Stimulated activated effector memory CD8-positive, alpha-beta T cell treated with anti-CD3 and anti-CD28 coated beads, Interleukin-12 subunit alpha, Interleukin-12 subunit beta, amount 100 ng/mL, for 72 hours (primary cell): ENCODE measurements at regions not wholly inside any gene's neighbourhood (a gene's known extent, or its start where the extent isn't known, plus 50 kb on each side); places are given as distances from the start of the nearest gene placed in this dataset.
"Not testable (repeated sequence)": the region's sequence is repeated elsewhere in the genome, so short reads cannot be mapped to it uniquely, and the experiment has no call there.

Source experiments
- ATAC-seq: fragments of 150-1000 bp; cut with Tn5 transposase; 2 replicates; pipeline ENCODE4 v1.10.0; 2021
- DNase-seq, 2 donors: peaks; one replicate each; pipeline ENCODE4 v3.0.0; 2021 to 2022; ENCODE audit warnings: low spot score in 2 of 2
- H3K27ac Mint-ChIP-seq: one replicate; pipeline ENCODE4 v1.8.0; 2022; ENCODE audit warnings: mild to moderate bottlenecking, mixed read lengths
- H3K36me3 Mint-ChIP-seq: one replicate; pipeline ENCODE4 v1.8.0; 2022; ENCODE audit warnings: mild to moderate bottlenecking, mixed read lengths
- H3K4me1 Mint-ChIP-seq: one replicate; pipeline ENCODE4 v1.8.0; 2022; ENCODE audit warnings: mixed read lengths
- H3K4me3 Mint-ChIP-seq: one replicate; pipeline ENCODE4 v1.8.0; 2022; ENCODE audit warnings: mild to moderate bottlenecking, mixed read lengths
- H3K9me3 Mint-ChIP-seq: one replicate; pipeline ENCODE4 v1.8.0; 2022; ENCODE audit warnings: mixed read lengths

DNA sequence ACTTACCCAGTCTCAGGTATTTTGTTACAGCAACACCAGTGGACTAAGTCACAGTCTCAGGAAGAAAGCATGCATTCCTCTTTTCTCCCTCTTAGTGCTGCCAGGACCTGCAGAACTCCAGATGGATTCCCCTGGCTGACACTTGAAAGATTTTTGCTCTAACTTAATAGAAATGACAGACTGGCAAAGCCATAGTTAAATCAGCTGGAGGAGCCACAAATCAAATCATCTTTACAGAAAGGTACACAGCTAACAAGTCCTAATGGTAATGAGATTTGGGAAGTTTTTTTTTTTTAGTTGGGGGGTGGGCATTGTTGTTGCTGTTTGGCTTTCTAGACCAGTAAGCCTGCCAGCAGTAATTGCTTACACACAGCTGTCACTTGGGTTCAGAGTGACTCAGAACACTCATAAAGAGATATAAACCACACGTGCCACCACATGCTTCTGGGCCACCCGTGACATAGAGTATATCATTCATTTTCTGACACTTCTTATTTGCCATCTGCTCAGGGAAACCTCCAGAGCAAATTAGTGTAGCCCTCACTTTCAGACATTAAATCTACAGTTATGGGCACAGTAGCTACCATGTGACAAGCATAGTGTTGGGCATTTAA, 72.4 kb downstream of the FH start:
- H3K27ac Mint-ChIP-seq, result no peak overlapping the region
- peak; percentile 50 for ATAC-seq
- no peaks in the 10 kb centered on the region for H3K36me3 Mint-ChIP-seq

DNA sequence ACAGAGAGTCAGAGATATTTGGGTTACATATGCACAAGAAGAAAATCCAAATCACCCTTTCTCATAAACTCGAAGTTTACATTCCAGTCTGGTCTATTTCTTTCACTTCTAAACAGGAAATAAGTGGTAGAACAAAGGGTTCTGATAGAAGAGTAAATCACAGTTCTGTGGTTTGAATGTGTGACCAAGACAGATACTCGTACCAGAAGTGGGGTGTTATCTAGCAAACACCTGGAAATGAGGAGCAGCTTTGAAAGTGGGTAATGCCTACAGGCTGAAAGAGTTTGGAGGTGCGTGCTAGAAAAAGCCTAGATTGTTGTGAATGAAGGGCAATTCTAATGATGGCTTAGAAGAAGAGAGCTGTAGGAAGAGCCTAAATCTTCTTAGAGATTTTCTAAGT, 74.7 kb downstream of the FH start:
- DNase-seq, result no peak
- H3K9me3 Mint-ChIP-seq, result no peaks in the 10 kb centered on the region
- no peaks in the 10 kb centered on the region for H3K4me1 Mint-ChIP-seq
- no peaks in the 10 kb centered on the region for H3K36me3 Mint-ChIP-seq
- ATAC-seq, result no peak
- no peak overlapping the region for H3K4me3 Mint-ChIP-seq
- H3K27ac Mint-ChIP-seq, result no peak overlapping the region

More for the DNA sequence above, 72.4 kb downstream of the FH start:
- no peaks in the 10 kb centered on the region for H3K4me1 Mint-ChIP-seq
- DNase-seq, result no peak
- no peak overlapping the region for H3K4me3 Mint-ChIP-seq
- no peaks in the 10 kb centered on the region for H3K9me3 Mint-ChIP-seq

DNA sequence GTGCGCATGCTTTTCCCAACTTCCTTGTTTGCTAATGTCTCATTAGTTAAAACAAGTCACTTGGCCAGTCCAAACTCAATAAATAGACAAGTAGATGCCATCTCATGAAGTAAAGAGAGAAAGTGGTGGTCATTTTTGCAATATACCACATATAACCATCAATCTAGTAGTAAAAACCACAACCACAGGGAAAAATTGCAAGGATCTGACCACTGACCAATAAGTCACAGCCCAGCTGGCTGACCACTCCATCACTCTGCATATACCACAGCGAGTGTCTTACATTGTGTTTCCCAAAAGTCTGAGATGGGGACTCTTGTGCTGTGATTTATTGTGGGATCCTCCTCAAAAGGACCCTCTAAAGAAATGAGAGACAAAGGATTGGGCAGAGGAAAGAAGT, 76.0 kb downstream of the FH start:
- H3K9me3 Mint-ChIP-seq, result no peaks in the 10 kb centered on the region
- H3K27ac Mint-ChIP-seq, result no peak overlapping the region
- no peaks in the 10 kb centered on the region for H3K36me3 Mint-ChIP-seq
- H3K4me1 Mint-ChIP-seq, result no peaks in the 10 kb centered on the region
- ATAC-seq (no peak), DNase-seq (no peak)
- H3K4me3 Mint-ChIP-seq, result no peak overlapping the region

DNA sequence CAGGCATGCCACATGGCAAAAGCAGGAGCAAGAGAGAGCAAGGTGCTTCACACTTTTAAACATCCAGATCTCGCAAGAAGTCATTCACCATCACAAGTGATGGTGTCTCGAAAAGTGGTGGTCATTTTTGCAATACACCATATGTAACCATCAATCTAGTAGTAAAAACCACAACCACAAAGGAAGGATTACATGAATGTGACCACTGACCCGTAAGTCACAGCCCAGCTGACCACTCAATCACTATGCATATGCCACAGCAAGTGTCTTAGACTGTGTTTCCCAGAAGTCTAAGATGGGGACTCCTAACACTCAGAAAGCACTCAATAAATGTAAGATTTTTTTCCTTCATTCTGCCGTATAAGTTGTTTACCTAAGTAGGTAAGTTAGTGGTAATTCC, 76.9 kb downstream of the FH start:
- Mint-ChIP-seq H3K36me3 (no peaks in the 10 kb centered on the region), H3K27ac (no peak overlapping the region), H3K4me3 (no peak overlapping the region), H3K4me1 (no peaks in the 10 kb centered on the region), H3K9me3 (no peaks in the 10 kb centered on the region)
- ATAC-seq, result no peak
- DNase-seq, result no peak

DNA sequence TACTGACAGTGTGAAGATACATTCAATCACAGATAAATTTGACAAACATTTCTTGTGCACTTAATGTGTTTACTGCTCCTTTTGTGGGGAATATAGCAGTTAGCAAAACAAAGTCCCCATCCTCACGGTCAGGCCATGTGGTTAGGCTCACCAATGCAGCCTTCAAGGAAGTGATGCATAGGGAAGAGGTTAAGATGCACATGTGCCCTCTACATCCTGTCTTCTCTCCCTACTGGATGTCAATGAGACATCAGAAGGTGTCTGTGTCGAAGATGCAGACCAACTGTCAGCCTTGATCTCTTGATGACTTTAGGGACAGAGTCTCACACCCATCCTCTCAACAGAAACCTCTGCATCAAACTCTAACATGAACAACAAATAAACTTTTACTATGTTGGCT, 78.7 kb downstream of the FH start:
- H3K4me3 Mint-ChIP-seq, result no peak overlapping the region
- H3K27ac Mint-ChIP-seq, result no peak overlapping the region
- H3K4me1 Mint-ChIP-seq, result no peaks in the 10 kb centered on the region
- ATAC-seq (no peak), DNase-seq (no peak)
- H3K36me3 Mint-ChIP-seq, result no peaks in the 10 kb centered on the region
- no peaks in the 10 kb centered on the region for H3K9me3 Mint-ChIP-seq

DNA sequence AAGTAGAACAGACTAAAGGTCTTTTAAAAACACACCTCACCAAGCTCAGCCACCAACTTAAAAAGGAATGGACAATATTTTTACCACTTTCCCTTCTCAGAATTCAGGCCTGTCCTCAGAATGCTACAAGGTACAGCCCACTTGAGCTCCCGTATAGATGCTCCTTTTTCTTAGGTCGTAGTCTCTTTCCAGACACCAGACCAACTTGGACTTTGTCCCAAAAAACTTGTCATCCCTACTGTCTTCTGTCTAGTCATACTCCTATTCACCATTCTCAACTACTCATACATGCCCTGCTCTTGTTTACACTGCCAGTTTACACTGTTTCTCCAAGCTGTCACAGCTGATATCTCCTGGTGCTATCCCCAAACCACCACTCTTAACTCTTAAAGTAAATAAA, 80.9 kb downstream of the FH start:
- H3K4me1 Mint-ChIP-seq, H3K36me3 Mint-ChIP-seq, ATAC-seq, H3K9me3 Mint-ChIP-seq, DNase-seq, H3K4me3 Mint-ChIP-seq, H3K27ac Mint-ChIP-seq: not testable (repeated sequence)

DNA sequence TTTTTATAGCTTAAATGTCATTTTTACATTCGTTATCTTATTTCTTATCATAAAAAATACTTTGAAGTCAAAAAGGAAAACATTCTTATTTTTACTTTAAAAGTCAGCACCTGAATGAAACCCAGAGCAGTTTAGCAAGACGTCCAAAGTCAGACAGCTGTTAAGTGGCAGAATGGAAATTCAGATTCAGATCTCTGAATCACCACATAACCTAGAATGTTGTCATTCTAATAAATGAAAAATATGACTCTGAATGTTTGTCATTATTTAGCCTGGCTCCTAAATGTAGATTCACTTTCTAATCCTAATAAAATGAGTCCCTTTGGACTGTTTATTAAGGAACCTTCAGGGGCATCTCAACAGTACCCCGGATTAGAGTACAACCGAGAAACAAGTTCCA, 75.2 kb upstream of the RGS7 start:
- DNase-seq (no peak), ATAC-seq (no peak)
- Mint-ChIP-seq H3K9me3 (peaks cover 2% of the 10 kb centered on the region), H3K4me1 (no peaks in the 10 kb centered on the region), H3K27ac (no peak overlapping the region), H3K36me3 (no peaks in the 10 kb centered on the region), H3K4me3 (no peak overlapping the region)

DNA sequence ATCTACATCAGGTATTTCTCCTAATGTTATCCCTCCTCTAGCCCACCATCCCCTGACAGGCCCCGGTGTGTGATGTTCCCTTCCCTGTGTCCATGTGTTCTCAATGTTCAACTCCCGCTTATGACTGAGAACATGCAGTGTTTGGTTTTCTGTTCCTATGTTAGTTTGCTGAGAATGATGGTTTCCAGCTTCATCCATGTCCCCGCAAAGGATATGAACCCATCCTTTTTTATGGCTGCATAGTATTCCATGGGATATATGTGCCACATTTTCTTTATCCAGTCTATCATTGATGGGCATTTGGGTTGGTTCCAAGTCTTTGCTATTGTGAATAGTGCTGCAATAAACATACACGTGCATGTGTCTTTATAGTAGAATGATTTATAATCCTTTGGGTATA, 68.1 kb upstream of the RGS7 start:
- H3K4me1 Mint-ChIP-seq, H3K36me3 Mint-ChIP-seq, ATAC-seq, H3K9me3 Mint-ChIP-seq, H3K27ac Mint-ChIP-seq, DNase-seq, H3K4me3 Mint-ChIP-seq: not testable (repeated sequence)

DNA sequence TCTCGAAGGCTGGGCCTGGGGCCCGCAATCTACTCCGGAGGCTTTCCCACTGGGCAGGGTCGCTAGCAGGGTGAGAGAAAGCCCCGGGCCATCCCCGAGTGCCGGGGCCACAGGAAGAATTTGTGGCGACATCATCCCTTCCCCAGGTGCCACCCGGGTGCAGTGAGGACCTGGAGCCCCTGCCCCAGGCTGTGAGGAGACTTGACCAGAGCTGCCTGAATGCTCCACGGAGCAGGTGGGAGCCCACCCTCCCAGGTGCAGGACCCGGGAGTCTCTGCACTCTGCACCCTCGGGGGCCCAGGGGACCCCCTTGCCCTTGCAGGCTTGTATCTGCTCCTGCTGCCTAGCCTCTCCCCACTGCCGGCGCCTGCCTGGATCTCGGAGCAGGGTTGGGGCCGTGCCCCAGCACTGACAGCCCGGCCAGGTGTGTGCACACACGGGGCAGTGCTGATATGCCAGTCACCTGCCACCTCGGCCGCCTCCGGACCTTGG, 67.5 kb upstream of the RGS7 start:
- peak; percentile 31 for ATAC-seq
- no peak overlapping the region for H3K27ac Mint-ChIP-seq

DNA sequence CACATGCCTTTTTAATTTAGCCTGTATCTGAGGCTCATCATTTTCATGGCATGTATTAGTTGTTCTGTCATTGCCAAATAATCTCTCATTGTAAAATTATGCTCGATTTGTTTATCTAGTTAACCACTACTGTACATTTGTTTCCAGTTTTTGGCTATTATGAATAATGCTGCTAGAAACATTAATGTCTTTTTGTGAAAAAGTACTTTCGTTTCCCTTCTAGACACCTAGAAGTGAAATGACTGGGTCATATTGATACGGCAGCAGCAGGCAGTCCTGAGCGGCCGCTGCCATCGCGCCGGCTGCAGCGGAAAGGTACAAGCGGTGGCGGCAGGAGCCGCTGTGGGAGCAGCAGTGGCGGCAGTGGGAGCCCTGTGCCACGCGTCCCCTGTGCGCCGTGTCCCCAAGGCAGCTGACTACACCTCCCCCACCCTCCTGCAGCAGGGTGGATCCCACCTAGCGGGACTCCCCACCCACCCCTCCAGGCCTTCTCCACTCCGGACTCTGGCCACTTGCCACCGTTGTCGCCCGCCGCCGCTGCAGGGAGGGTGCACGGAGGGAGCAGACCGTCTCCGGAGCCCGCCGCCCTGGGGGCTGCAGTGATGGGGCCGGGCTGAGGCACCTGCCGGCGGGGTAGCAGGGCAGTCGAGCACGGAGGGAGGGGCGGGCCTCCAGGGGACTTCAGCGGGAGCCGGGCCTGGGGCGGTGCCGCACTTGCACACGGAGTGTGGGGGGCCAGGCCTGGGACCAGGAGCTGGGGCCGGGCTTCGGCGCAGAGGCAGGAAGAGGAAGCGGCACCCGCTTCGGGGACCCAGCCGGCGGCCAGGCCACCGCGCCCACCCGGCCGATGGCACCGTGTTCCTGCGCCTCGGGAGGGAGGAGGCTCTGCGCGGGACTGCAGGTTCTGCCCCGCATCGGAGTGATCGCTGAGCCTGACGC, 66.8 kb upstream of the RGS7 start:
- Mint-ChIP-seq H3K27ac (no peak overlapping the region), H3K36me3 (no peaks in the 10 kb centered on the region), H3K9me3 (no peaks in the 10 kb centered on the region), H3K4me1 (no peaks in the 10 kb centered on the region), H3K4me3 (peak overlapping the region; percentile 30)
- peak; percentile 80 for ATAC-seq
- no peak for DNase-seq

More for the DNA sequence above, 67.5 kb upstream of the RGS7 start:
- Mint-ChIP-seq H3K4me3 (no peak overlapping the region), H3K4me1 (no peaks in the 10 kb centered on the region), H3K36me3 (no peaks in the 10 kb centered on the region), H3K9me3 (no peaks in the 10 kb centered on the region)
- DNase-seq, result no peak

DNA sequence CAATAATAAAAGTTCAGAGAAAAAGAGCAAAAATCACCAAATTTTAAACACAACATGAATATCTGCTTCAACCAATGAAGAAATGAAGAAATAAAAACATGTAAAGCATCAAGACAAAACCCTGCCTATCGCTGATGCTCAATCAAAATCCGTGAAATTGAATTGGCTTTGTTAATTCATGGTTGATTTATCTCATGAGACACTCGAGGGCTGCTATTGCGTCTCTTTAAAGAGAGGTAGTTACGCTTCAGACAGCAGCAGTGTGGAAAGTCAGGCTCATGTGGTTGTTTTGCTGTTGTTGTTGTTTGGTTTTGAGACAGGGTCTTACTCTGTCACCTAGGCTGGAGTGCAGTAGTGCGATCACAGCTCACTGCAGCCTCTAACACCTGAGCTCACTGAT, 65.5 kb upstream of the RGS7 start:
- no peak for DNase-seq
- H3K36me3 Mint-ChIP-seq, result no peaks in the 10 kb centered on the region
- ATAC-seq, result no peak
- no peak overlapping the region for H3K27ac Mint-ChIP-seq
- no peaks in the 10 kb centered on the region for H3K9me3 Mint-ChIP-seq
- H3K4me1 Mint-ChIP-seq, result no peaks in the 10 kb centered on the region
- H3K4me3 Mint-ChIP-seq, result no peak overlapping the region

DNA sequence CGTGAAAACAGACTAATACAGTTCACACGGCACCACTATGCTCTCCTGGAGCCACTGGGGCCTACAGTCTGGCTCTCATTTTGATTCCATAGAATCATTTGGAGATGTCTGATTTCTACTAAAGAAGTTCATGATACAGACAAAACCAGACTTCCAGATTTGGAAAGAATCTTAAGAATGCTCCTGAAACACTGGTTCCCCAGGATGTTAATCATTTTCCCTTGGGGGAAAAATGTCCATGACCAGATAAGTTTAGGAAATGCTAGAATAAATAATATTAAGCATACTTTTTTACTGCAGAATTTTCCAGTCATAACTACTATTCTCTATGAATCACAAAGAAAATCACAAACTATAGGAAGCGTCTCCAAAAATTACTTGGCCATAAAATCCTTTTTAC, 63.0 kb upstream of the RGS7 start:
- Mint-ChIP-seq H3K4me1 (no peaks in the 10 kb centered on the region), H3K9me3 (no peaks in the 10 kb centered on the region), H3K4me3 (no peak overlapping the region), H3K27ac (no peak overlapping the region), H3K36me3 (no peaks in the 10 kb centered on the region)
- ATAC-seq (no peak), DNase-seq (no peak)

DNA sequence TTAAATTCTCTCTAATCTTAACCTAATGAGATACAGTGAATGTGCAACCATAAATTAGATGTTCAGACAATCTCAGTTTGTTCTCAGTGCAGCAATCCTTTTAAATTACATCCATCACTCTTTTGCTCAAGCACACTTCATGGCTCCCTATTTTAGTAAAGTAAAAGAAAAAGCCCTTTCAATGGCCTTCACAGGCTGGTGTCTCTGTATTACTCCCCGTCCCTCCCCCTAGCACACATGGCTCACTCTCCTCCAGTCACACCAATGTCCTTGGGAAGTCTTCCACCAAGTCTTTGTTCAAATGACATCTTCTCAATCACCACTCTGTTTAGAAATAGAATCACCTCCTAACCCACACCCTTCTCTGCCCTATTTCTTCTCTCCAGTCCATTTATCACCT, 60.3 kb upstream of the RGS7 start:
- Mint-ChIP-seq H3K4me1 (no peaks in the 10 kb centered on the region), H3K9me3 (no peaks in the 10 kb centered on the region), H3K36me3 (no peaks in the 10 kb centered on the region), H3K4me3 (no peak overlapping the region), H3K27ac (no peak overlapping the region)
- DNase-seq (no peak), ATAC-seq (no peak)

DNA sequence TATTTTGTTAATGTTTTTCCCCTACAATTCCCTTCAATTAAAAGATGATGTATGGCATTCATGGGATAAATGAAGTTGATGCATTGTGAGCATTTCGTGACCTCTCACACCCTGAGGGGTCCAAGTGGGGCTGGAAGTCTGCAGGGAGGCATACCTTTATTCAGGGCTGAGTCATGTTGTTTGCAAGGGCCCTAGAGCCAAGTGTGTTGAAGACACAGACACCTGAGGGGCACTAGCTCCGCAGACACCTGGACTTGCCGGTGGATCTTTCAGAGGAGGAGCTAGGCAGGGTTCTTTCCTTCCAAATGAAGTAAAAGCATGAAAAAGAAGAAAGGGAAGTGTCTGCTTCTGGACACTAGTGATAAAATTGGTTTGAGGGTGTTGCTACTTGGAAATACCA, 57.0 kb upstream of the RGS7 start:
- ATAC-seq (no peak), DNase-seq (no peak)
- H3K36me3 Mint-ChIP-seq, result no peaks in the 10 kb centered on the region
- H3K27ac Mint-ChIP-seq, result no peak overlapping the region
- no peaks in the 10 kb centered on the region for H3K4me1 Mint-ChIP-seq
- no peaks in the 10 kb centered on the region for H3K9me3 Mint-ChIP-seq
- no peak overlapping the region for H3K4me3 Mint-ChIP-seq

DNA sequence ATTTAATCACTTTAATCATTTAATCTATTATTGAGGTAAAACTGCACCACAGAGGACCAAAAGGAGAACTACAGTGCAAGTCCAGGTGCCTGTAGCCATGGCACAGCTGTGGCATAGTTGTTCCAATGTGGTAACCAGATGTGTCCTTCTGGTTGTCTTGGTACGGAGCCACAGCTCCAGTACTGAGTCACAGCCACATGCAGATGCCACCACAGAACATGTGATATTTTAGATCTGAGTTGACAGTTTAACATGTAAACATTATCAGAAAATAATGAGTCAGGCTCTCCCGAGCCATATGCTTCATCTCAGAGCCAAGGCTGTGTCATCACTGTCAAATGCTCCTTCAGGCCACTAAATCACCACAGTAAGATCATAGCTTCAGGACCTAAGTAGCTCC, 56.4 kb upstream of the RGS7 start:
- Mint-ChIP-seq H3K9me3 (no peaks in the 10 kb centered on the region), H3K27ac (no peak overlapping the region), H3K4me3 (no peak overlapping the region), H3K36me3 (no peaks in the 10 kb centered on the region), H3K4me1 (no peaks in the 10 kb centered on the region)
- ATAC-seq (peak; percentile 83), DNase-seq (no peak)

DNA sequence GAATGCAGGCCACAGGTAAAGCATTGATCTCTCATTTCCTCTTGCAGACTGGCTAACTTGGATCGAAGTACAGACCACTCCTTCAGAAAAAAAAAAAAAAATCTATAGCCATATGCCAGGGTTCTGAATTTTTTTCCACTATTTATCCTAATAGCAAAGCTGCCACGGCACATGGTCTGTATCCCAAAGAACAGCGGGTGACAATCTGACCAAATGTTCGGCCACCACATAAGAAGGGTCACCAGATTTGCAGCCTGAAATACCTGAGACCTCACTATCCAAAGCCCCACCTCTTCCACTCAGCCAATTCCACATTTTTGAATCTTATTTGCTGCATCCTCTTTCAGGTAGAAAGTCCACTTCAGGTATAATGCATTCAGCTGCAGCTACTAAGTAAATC, 55.6 kb upstream of the RGS7 start:
- no peak overlapping the region for H3K27ac Mint-ChIP-seq
- ATAC-seq, result no peak
- DNase-seq, result no peak
- no peaks in the 10 kb centered on the region for H3K4me1 Mint-ChIP-seq
- H3K36me3 Mint-ChIP-seq, result no peaks in the 10 kb centered on the region
- no peak overlapping the region for H3K4me3 Mint-ChIP-seq
- H3K9me3 Mint-ChIP-seq, result no peaks in the 10 kb centered on the region
